ENCODE measurements at regions not wholly inside any gene's neighbourhood (a gene's known extent, or its start where the extent isn't known, plus 50 kb on each side); places are given as distances from the start of the nearest gene placed in this dataset.

GRCh38 chr4:85362550-85362949 lies 112.4 kb upstream of the ARHGAP24 start:
- TF ChIP-seq POLR2AphosphoS5 (IDR thresholded peaks at IDR 0.05) (no peak), CTCF (IDR thresholded peaks at IDR 0.05) (no peak), POLR2A (IDR thresholded peaks at IDR 0.05) (no peak), EP300 (IDR thresholded peaks at IDR 0.05; ENCODE audit: low read depth) (no peak)
